ENCODE measurements at regions not wholly inside any gene's neighbourhood (a gene's known extent, or its start where the extent isn't known, plus 50 kb on each side); places are given as distances from the start of the nearest gene placed in this dataset.

DNA sequence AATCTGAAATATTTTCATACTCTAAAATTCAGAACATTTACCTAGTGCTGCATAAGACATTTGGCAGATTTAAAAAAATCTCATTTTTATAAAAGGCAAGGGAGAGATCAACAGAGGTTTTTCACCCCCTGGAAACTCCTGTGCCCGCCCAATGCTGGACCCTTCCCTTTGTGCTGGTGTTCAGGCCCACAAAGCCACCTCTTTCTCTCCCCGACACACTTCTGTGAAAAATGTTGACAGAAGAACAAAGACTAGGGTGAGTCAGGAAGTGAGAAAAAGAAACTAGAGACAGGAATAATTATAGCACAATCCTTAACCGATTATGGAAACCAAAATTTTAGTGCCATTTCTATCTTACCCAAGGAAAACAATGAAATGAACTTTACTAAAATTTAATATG is 197.7 kb upstream of the STXBP6 start:
- TF ChIP-seq GATA3 (IDR thresholded peaks at IDR 0.05; ENCODE audit: low read depth, low read length) (no peak), GATA2 (IDR thresholded peaks at IDR 0.05; ENCODE audit: low read depth, low read length) (no peak)

DNA sequence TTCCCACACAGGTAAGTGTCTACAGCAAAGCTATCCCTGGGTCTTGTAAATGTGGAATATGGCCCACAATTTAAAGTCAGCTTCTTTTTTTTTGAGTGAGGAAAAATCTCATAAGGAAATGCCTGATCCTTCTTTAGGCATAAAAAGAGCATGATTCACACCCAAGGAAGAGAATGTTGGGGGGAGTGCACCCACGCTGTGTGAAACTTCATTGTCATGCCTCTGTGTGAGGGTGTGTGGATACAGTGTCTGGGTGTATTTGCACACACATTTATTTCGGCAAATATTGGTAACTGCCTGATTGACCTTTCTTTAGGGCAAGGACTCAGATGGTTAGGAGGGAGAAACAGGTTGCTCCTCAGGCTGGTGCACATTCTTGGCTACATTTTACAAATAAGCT is 196.8 kb upstream of the STXBP6 start:
- TF ChIP-seq GATA2 (IDR thresholded peaks at IDR 0.05; ENCODE audit: low read depth, low read length): no peak
- TF ChIP-seq GATA3 (IDR thresholded peaks at IDR 0.05; ENCODE audit: low read depth, low read length): no peak

GRCh38 chr14:25239170-25239569 is 189.2 kb upstream of the STXBP6 start:
- TF ChIP-seq GATA3 (IDR thresholded peaks at IDR 0.05; ENCODE audit: low read depth, low read length) (no peak), GATA2 (IDR thresholded peaks at IDR 0.05; ENCODE audit: low read depth, low read length) (no peak)

DNA sequence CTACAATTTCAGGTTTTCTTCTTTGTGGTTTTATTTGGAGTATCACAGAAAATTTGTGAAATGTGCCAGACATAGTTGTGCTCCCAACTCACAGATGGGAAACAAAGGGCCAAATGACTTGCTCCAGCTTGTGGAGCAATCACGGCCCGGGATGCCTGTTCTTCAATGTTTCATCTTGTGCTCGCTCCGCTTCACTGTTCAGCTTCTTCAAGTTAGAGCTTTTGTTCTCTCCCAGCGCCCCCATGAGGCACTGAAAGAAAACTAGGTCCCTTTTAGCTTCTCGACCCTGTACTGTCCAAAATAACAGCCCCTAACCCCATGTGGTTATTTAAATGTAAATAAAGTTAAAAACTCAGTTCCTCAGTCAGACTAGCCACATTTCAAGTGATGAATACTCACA is 187.9 kb upstream of the STXBP6 start:
- no peak for TF ChIP-seq GATA2 (IDR thresholded peaks at IDR 0.05; ENCODE audit: low read depth, low read length)
- no peak for TF ChIP-seq GATA3 (IDR thresholded peaks at IDR 0.05; ENCODE audit: low read depth, low read length)

GRCh38 chr14:25233613-25234012 is 183.7 kb upstream of the STXBP6 start:
- no peak for TF ChIP-seq GATA2 (IDR thresholded peaks at IDR 0.05; ENCODE audit: low read depth, low read length)
- no peak for TF ChIP-seq GATA3 (IDR thresholded peaks at IDR 0.05; ENCODE audit: low read depth, low read length)

DNA sequence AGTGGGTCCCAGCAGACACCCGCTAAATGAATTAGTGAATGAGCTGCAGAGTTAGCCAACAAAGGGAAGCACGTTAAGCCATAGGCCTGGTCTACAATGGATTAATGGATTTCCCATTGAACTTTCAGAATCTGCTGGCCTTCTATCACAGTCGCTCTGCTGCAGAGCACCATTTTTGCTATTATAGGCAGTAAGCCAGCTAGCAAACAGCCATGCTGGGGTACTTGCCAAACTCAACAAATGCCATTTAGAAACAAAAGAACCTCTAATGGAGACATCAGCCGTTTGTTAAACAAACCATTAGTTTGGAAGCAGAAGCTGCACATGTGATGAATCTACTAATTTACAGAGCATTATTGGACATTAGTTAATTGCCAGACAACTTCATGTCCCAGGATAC is 181.1 kb upstream of the STXBP6 start:
- TF ChIP-seq GATA2 (IDR thresholded peaks at IDR 0.05; ENCODE audit: low read depth, low read length) (no peak), GATA3 (IDR thresholded peaks at IDR 0.05; ENCODE audit: low read depth, low read length) (no peak)

- TF ChIP-seq GATA3 (IDR thresholded peaks at IDR 0.05; ENCODE audit: low read depth, low read length) (no peak), GATA2 (IDR thresholded peaks at IDR 0.05; ENCODE audit: low read depth, low read length) (no peak)
Observed at GRCh38 chr14:25226214-25226613, 176.3 kb upstream of the STXBP6 start.

DNA sequence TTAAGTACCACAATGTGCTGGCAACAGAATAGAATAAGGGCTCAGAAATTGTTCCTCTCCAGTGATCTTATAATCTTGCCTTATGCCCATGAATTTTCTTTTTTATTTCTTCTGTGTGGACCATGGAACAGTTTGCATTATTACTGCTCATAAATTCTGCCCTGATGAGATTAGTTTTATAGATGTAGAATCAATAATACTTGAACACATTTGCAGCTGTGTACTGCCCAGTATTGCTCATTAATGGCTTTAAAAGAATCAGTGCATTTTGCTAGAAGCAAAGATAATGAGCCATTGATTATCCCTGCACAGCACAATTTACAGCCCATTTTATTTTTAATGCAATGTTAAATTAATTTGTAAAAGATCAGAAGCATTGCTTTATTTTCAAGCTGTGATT is 172.3 kb upstream of the STXBP6 start:
- no peak for TF ChIP-seq GATA3 (IDR thresholded peaks at IDR 0.05; ENCODE audit: low read depth, low read length)
- TF ChIP-seq GATA2 (IDR thresholded peaks at IDR 0.05; ENCODE audit: low read depth, low read length): no peak

DNA sequence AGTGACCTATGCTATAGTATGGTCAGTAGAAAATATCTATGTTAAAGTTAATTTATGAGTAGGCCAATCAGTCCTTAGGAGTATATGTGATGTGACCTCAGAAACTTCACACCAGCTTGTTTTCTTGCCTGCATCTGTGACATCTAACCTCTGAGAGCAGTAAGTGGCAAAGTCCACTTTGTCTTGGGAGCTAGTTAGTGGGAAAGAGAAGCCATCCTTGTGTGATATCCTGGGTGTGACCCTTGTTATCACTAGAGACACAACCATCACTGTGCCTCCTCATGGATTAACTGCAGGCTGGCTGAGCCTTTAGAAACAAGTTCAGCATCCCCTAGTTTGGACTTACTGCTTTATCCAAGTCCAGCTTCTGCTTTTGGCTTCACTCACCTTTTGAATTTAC is 170.6 kb upstream of the STXBP6 start:
- no peak for TF ChIP-seq GATA3 (IDR thresholded peaks at IDR 0.05; ENCODE audit: low read depth, low read length)
- TF ChIP-seq GATA2 (IDR thresholded peaks at IDR 0.05; ENCODE audit: low read depth, low read length): no peak

DNA sequence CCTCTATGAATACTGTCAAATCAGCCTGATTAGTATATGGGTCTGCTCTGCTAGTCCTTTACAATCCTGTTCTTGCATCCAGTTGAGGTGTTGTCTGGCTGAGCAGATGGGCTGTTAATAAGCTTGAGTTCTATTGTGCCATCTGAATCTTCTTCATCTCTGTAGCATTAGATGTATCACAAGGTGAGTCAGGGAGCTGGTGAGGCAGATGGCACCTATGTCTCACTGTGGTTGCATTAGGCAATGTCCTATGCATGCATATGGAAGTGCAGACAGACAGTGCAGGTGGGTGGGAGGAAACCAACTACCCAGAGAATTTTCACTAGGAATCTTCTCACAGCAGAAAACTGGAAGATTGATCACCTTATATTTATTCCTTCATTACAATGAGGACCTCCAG is 165.7 kb upstream of the STXBP6 start:
- no peak for TF ChIP-seq GATA2 (IDR thresholded peaks at IDR 0.05; ENCODE audit: low read depth, low read length)
- no peak for TF ChIP-seq GATA3 (IDR thresholded peaks at IDR 0.05; ENCODE audit: low read depth, low read length)

DNA sequence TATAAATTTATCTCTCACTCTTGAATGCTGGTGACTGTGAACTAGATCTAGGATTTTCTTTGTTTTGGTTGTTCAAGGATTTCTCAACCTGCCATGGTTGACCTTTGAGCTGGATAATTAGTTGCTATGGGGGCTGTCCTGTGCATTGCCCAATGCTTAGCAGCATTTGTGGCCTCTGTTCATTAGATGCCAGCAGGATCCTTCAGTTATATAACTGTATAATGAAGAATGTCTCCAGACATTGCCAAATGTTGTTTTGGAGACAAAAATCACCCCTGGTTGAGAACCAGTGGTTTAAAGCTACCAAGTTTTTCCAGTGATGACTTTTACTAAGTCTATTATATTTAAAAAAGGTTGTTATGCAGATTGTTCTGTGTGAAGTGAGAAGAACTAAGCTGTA is 147.9 kb upstream of the STXBP6 start:
- TF ChIP-seq GATA3 (IDR thresholded peaks at IDR 0.05; ENCODE audit: low read depth, low read length): no peak
- no peak for TF ChIP-seq GATA2 (IDR thresholded peaks at IDR 0.05; ENCODE audit: low read depth, low read length)

- TF ChIP-seq GATA3 (IDR thresholded peaks at IDR 0.05; ENCODE audit: low read depth, low read length) (no peak), GATA2 (IDR thresholded peaks at IDR 0.05; ENCODE audit: low read depth, low read length) (no peak)
Observed at GRCh38 chr14:25180221-25180620, 130.3 kb upstream of the STXBP6 start.

- TF ChIP-seq GATA2 (IDR thresholded peaks at IDR 0.05; ENCODE audit: low read depth, low read length): no peak
- no peak for TF ChIP-seq GATA3 (IDR thresholded peaks at IDR 0.05; ENCODE audit: low read depth, low read length)
Observed at GRCh38 chr14:25178255-25178654, 128.3 kb upstream of the STXBP6 start.

GRCh38 chr14:25150934-25151790 is 101.2 kb upstream of the STXBP6 start:
- no peak for TF ChIP-seq GATA2 (IDR thresholded peaks at IDR 0.05; ENCODE audit: low read depth, low read length)
- TF ChIP-seq GATA3 (IDR thresholded peaks at IDR 0.05; ENCODE audit: low read depth, low read length): no peak

GRCh38 chr14:25150401-25150800 is 100.5 kb upstream of the STXBP6 start:
- TF ChIP-seq GATA3 (IDR thresholded peaks at IDR 0.05; ENCODE audit: low read depth, low read length) (no peak), GATA2 (IDR thresholded peaks at IDR 0.05; ENCODE audit: low read depth, low read length) (no peak)
